ENCODE measurements at regions not wholly inside any gene's neighbourhood (a gene's known extent, or its start where the extent isn't known, plus 50 kb on each side); places are given as distances from the start of the nearest gene placed in this dataset.
"Not testable (repeated sequence)": the region's sequence is repeated elsewhere in the genome, so short reads cannot be mapped to it uniquely, and the experiment has no call there.

- CTCF ChIA-PET; H3K27me3 ChIP-seq (ENCODE audit: control insufficient read depth, insufficient read depth, low read length); intact Hi-C loops (cut with micrococcal nuclease; ENCODE audit: unreplicated experiment): not testable (repeated sequence)
Observed at GRCh38 chr2:106281907-106282430, 87.9 kb upstream of the UXS1 start.

GRCh38 chr2:106280722-106281446 is 86.8 kb upstream of the UXS1 start:
- in situ Hi-C loops (cut with HindIII; ENCODE audit: low pct_unique_long_range_greater_than_20kb, low sequenced_read_pairs): no loop called here
- CTCF ChIA-PET: no interaction called here
- Histone ChIP-seq H3K4me3 (ENCODE audit: low read depth in 2 of 2, low read length in 2 of 2) (no peak overlapping the region), H3K27ac (ENCODE audit: low read length) (no peak overlapping the region), H3K36me3 (ENCODE audit: control insufficient read depth, insufficient read depth, low read length) (no peaks in the 10 kb centered on the region), H3K9me3 (ENCODE audit: control insufficient read depth, insufficient read depth, low read depth, low read length) (no peaks in the 10 kb centered on the region), H3K4me1 (ENCODE audit: control insufficient read depth, insufficient read depth, low read length) (no peaks in the 10 kb centered on the region), H3K27me3 (ENCODE audit: control insufficient read depth, insufficient read depth, low read length) (peaks cover 2% of the 10 kb centered on the region; the same call in 1 of the 2 replicates)
- ATAC-seq: no peak
- POLR2A ChIA-PET: no interaction called here
- intact Hi-C loops (cut with micrococcal nuclease; ENCODE audit: unreplicated experiment): no loop called here
- TF ChIP-seq SIN3A (IDR thresholded peaks at IDR 0.05; ENCODE audit: borderline replicate concordance, insufficient read depth, low read depth, low read length) (no peak), POLR2AphosphoS5 (IDR thresholded peaks at IDR 0.05; ENCODE audit: low read depth, low read length) (no peak)
- DNase-seq (ENCODE audit: low read depth, low spot score): no peak
- no TSS peak for BruUV-seq (replicated peaks)

More at GRCh38 chr2:106281907-106282430, 87.9 kb upstream of the UXS1 start:
- ATAC-seq; H3K27ac ChIP-seq (ENCODE audit: low read length); POLR2A ChIA-PET; in situ Hi-C loops (cut with HindIII; ENCODE audit: low pct_unique_long_range_greater_than_20kb, low sequenced_read_pairs); BruUV-seq (replicated peaks); H3K4me1 ChIP-seq (ENCODE audit: control insufficient read depth, insufficient read depth, low read length); DNase-seq (ENCODE audit: low read depth, low spot score); H3K9me3 ChIP-seq (ENCODE audit: control insufficient read depth, insufficient read depth, low read depth, low read length); H3K36me3 ChIP-seq (ENCODE audit: control insufficient read depth, insufficient read depth, low read length); H3K4me3 ChIP-seq (ENCODE audit: low read depth in 2 of 2, low read length in 2 of 2): not testable (repeated sequence)

- CTCF ChIA-PET: no interaction called here
- TF ChIP-seq SIN3A (IDR thresholded peaks at IDR 0.05; ENCODE audit: borderline replicate concordance, insufficient read depth, low read depth, low read length) (no peak), CTCF (IDR thresholded peaks at IDR 0.05) (no peak), POLR2AphosphoS5 (IDR thresholded peaks at IDR 0.05; ENCODE audit: low read depth, low read length) (no peak), REST (IDR thresholded peaks at IDR 0.05; ENCODE audit: insufficient read depth in 1 of 2, low read depth in 2 of 2, low read length in 1 of 2) (no peak), TCF7L2 (IDR thresholded peaks at IDR 0.05; ENCODE audit: low read depth, low read length) (no peak)
- POLR2A ChIA-PET: no interaction called here
Observed at GRCh38 chr2:106280224-106280623, 86.1 kb upstream of the UXS1 start.

More at GRCh38 chr2:106280224-106280623, 86.1 kb upstream of the UXS1 start:
- Histone ChIP-seq H3K4me1 (ENCODE audit: control insufficient read depth, insufficient read depth, low read length) (no peaks in the 10 kb centered on the region), H3K27me3 (ENCODE audit: control insufficient read depth, insufficient read depth, low read length) (peaks cover 2% of the 10 kb centered on the region; the same call in 1 of the 2 replicates), H3K27ac (ENCODE audit: low read length) (no peak overlapping the region), H3K9me3 (ENCODE audit: control insufficient read depth, insufficient read depth, low read depth, low read length) (no peaks in the 10 kb centered on the region), H3K4me3 (ENCODE audit: low read depth in 2 of 2, low read length in 2 of 2) (no peak overlapping the region), H3K36me3 (ENCODE audit: control insufficient read depth, insufficient read depth, low read length) (no peaks in the 10 kb centered on the region)
- intact Hi-C loops (cut with micrococcal nuclease; ENCODE audit: unreplicated experiment): no loop called here
- BruUV-seq (replicated peaks): no TSS peak
- ATAC-seq: no peak
- no peak for DNase-seq (ENCODE audit: low read depth, low spot score)
- in situ Hi-C loops (cut with HindIII; ENCODE audit: low pct_unique_long_range_greater_than_20kb, low sequenced_read_pairs): no loop called here

All from Panc1 (cell line).